OCI-LY7 (cell line): ENCODE measurements at regions not wholly inside any gene's neighbourhood (a gene's known extent, or its start where the extent isn't known, plus 50 kb on each side); places are given as distances from the start of the nearest gene placed in this dataset.

Source experiments
- BruUV-seq: library from RNA; stranded (reverse); fragments of 400-500 nt; replicated peaks from 2 replicates; lab custom pipeline; 2021; lab: Mats Ljungman, UMichigan
- CTCF ChIA-PET: fragments of 300-600 bp; sonication (Branson Sonifier 250); formaldehyde crosslinking; loops from one replicate; lab custom pipeline; 2022; ENCODE audit warnings: antibody characterized with exemption; ENCODE audit not compliant: unreplicated experiment; lab: Charles Lee
- POLR2A ChIA-PET: fragments of 300-600 bp; sonication (Branson Sonifier 250); formaldehyde crosslinking; loops from one replicate; lab custom pipeline; 2022; ENCODE audit warnings: antibody characterized with exemption; lab: Charles Lee
- DNase-seq: peaks from one replicate; pipeline ENCODE4 v3.0.0-alpha.2; 2015; ENCODE audit warnings: low spot score
- H2AFZ ChIP-seq: fragments of 200-600 bp; sonication (generic), shearing (Covaris generic); 2 replicates; pipeline ENCODE4 v1.6.1; 2014; ENCODE audit warnings: mild to moderate bottlenecking, antibody characterized with exemption, low read length, moderate library complexity
- H3K27ac ChIP-seq: fragments of 200-600 bp; sonication (generic); 2 replicates; pipeline ENCODE4 v1.5.1; 2014; ENCODE audit warnings: mixed run types, low read depth, mild to moderate bottlenecking, moderate library complexity, low read length, inconsistent platforms; ENCODE audit not compliant: poor library complexity, severe bottlenecking
- H3K36me3 ChIP-seq: fragments of 200-600 bp; sonication (generic); 2 replicates; pipeline ENCODE4 v1.6.1; 2014; ENCODE audit warnings: mild to moderate bottlenecking, antibody characterized with exemption, low read length, moderate library complexity, mixed read lengths; ENCODE audit not compliant: insufficient read depth
- H3K4me1 ChIP-seq: fragments of 200-600 bp; sonication (generic); 2 replicates; pipeline ENCODE4 v1.5.1; 2014; ENCODE audit warnings: mild to moderate bottlenecking, low read length; ENCODE audit not compliant: insufficient read depth, poor library complexity, severe bottlenecking
- H3K4me2 ChIP-seq: fragments of 200-600 bp; sonication (generic); 2 replicates; pipeline ENCODE4 v1.6.1; 2014; ENCODE audit warnings: mild to moderate bottlenecking, low read length
- H3K4me3 ChIP-seq: fragments of 200-600 bp; sonication (generic); 2 replicates; pipeline ENCODE4 v1.5.1; 2014; ENCODE audit warnings: mild to moderate bottlenecking, low read depth, low read length; ENCODE audit not compliant: poor library complexity, severe bottlenecking
- H3K79me2 ChIP-seq: fragments of 200-600 bp; sonication (generic); 2 replicates; pipeline ENCODE4 v1.6.1; 2016; ENCODE audit warnings: low read depth, mild to moderate bottlenecking, low read length, moderate library complexity, mixed read lengths; ENCODE audit not compliant: insufficient read depth
- H3K9me2 ChIP-seq: fragments of 200-600 bp; sonication (generic); 2 replicates; pipeline ENCODE4 v1.6.1; 2016; ENCODE audit warnings: mild to moderate bottlenecking, low read length, mixed read lengths; ENCODE audit not compliant: insufficient read depth
- H3K9me3 ChIP-seq: fragments of 200-600 bp; sonication (generic); 2 replicates; pipeline ENCODE4 v1.6.1; 2014; ENCODE audit warnings: mild to moderate bottlenecking, mixed run types, low read length, mixed read lengths
- H4K20me1 ChIP-seq: fragments of 200-600 bp; sonication (generic); 2 replicates; pipeline ENCODE4 v1.6.1; 2014; ENCODE audit warnings: mild to moderate bottlenecking, antibody characterized with exemption, low read length, moderate library complexity, mixed read lengths; ENCODE audit not compliant: insufficient read depth
- EZH2phosphoT487 ChIP-seq: fragments of 200-600 bp; sonication (generic); IDR thresholded peaks from 2 replicates; pipeline ENCODE4 v1.6.1; 2018; ENCODE audit warnings: low read depth, borderline replicate concordance, mild to moderate bottlenecking, mixed run types, antibody characterized with exemption, low read length, moderate library complexity, mixed read lengths
- intact Hi-C: fragments of 100-400 bp; cut with micrococcal nuclease; formaldehyde crosslinking; loops from one replicate; pipeline ENCODE4 v1.10.0; 2022; ENCODE audit not compliant: unreplicated experiment
- TF ChIP-seq, protein P1 (sequence below): fragments of 200-600 bp; sonication (generic); conservative IDR thresholded peaks from 2 replicates; pipeline ENCODE4 v1.5.1; 2014; ENCODE audit warnings: mild to moderate bottlenecking, antibody characterized with exemption, low read length, moderate library complexity, mixed read lengths

DNA sequence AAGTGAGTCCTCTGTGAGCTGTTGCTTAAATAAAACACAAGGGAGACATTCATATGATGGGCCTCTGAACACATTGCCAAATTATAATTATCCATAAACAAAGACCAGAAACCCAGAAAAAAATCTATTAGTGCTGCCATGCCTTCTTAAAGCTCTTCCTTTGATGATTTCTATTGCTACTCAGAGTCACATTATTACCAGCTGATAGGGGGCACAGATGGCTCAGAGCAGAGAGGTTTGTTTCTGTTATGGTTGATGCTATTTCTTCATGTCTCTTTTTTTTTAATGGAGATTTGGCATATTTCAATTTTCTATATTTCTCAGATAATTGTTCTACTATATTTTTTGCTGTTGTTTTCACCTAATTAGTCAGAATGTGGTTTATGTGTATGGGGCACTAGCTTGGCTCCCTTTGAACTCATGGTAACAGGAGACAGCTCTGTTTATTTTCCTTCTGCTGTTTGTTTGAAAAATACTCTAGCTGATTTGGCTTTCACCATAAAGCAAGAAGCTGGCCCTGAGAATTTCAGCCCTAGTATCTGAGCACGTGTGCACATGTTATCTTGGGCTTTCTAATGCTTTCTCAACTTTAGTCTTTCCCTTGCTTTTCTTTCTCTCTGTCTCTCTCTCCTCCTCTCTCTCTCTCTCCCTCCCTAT lies 568.8 kb downstream of the PPARGC1A start:
- no peaks in the 10 kb centered on the region for H3K36me3 ChIP-seq
- H3K9me2 ChIP-seq: no peaks in the 10 kb centered on the region
- H4K20me1 ChIP-seq: no peaks in the 10 kb centered on the region
- H3K4me3 ChIP-seq: no peak overlapping the region
- intact Hi-C loops: no loop called here
- ChIA-PET CTCF (no interaction called here), POLR2A (interaction anchor here (0.6 to 1.7 kb wide), 7 partner anchors 8 to 247 kb away, joined by 3 to 10 read pairs (median 3); no protein-coding TSS in a partner anchor)
- no TSS peak for BruUV-seq
- H2AFZ ChIP-seq: peak overlapping the region; percentile 2; the same call in 1 of the 2 replicates
- DNase-seq: no peak
- no peaks in the 10 kb centered on the region for H3K79me2 ChIP-seq
- TF ChIP-seq, protein P1, sequence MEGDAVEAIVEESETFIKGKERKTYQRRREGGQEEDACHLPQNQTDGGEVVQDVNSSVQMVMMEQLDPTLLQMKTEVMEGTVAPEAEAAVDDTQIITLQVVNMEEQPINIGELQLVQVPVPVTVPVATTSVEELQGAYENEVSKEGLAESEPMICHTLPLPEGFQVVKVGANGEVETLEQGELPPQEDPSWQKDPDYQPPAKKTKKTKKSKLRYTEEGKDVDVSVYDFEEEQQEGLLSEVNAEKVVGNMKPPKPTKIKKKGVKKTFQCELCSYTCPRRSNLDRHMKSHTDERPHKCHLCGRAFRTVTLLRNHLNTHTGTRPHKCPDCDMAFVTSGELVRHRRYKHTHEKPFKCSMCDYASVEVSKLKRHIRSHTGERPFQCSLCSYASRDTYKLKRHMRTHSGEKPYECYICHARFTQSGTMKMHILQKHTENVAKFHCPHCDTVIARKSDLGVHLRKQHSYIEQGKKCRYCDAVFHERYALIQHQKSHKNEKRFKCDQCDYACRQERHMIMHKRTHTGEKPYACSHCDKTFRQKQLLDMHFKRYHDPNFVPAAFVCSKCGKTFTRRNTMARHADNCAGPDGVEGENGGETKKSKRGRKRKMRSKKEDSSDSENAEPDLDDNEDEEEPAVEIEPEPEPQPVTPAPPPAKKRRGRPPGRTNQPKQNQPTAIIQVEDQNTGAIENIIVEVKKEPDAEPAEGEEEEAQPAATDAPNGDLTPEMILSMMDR: no peak
- TF ChIP-seq EZH2phosphoT487: no peak
- no peak overlapping the region for H3K27ac ChIP-seq
- H3K4me1 ChIP-seq: peaks cover 6% of the 10 kb centered on the region
- H3K4me2 ChIP-seq: no peak overlapping the region
- H3K9me3 ChIP-seq: peaks cover 3% of the 10 kb centered on the region; the same call in 1 of the 2 replicates

GRCh38 chr4:23312686-23313085 lies 577.2 kb downstream of the PPARGC1A start:
- no peak for DNase-seq
- Histone ChIP-seq H3K4me2 (no peak overlapping the region), H3K9me2 (no peaks in the 10 kb centered on the region), H3K36me3 (no peaks in the 10 kb centered on the region), H4K20me1 (no peaks in the 10 kb centered on the region), H3K4me3 (no peak overlapping the region), H3K79me2 (no peaks in the 10 kb centered on the region), H3K4me1 (no peaks in the 10 kb centered on the region), H2AFZ (no peak overlapping the region; the same call in 1 of the 2 replicates), H3K27ac (no peak overlapping the region), H3K9me3 (no peaks in the 10 kb centered on the region)
- TF ChIP-seq, protein P1: no peak
- no peak for TF ChIP-seq EZH2phosphoT487
- ChIA-PET CTCF (no interaction called here), POLR2A (interaction anchor here (0.6 to 1.1 kb wide), 2 partner anchors 9 to 278 kb away, joined by 3 to 4 read pairs; no protein-coding TSS in a partner anchor)
- no TSS peak for BruUV-seq
- intact Hi-C loops: no loop called here

DNA sequence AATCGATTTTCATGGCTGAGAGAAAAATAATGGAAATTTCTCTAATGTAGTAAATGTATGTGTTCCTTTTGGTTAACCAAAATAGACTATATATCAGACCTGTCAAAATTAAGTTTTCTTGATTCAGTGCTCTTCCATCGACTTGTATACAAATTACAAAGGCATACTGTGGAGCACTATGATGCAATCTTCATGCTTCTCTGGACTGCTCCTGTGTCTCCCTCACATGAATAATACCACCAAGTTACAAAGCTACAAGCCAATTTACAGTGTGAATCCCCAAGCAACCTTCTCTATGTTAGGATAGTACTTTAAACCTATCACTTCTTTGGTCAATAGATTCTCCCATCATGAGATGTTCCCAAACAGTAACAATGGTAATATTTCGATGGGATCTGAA lies 577.9 kb downstream of the PPARGC1A start:
- no peak for DNase-seq
- Histone ChIP-seq H4K20me1 (no peaks in the 10 kb centered on the region), H3K4me2 (no peak overlapping the region), H3K4me1 (no peaks in the 10 kb centered on the region), H3K27ac (no peak overlapping the region), H3K36me3 (no peaks in the 10 kb centered on the region), H3K9me2 (no peaks in the 10 kb centered on the region), H3K4me3 (no peak overlapping the region), H3K79me2 (no peaks in the 10 kb centered on the region), H2AFZ (no peak overlapping the region), H3K9me3 (no peaks in the 10 kb centered on the region)
- POLR2A ChIA-PET: interaction anchor here (0.9 to 1.2 kb wide), 2 partner anchors 22 to 396 kb away, joined by 3 to 4 read pairs; no protein-coding TSS in a partner anchor
- intact Hi-C loops: no loop called here
- no peak for TF ChIP-seq EZH2phosphoT487
- TF ChIP-seq, protein P1: no peak
- CTCF ChIA-PET: no interaction called here
- BruUV-seq: no TSS peak
